Natural killer cell treated with Interleukin-12 subunit alpha and Interleukin-12 subunit beta and Interleukin-15 and Interleukin-18, amount 100 ng/mL, for 72 hours (primary cell): ENCODE measurements at regions not wholly inside any gene's neighbourhood (a gene's known extent, or its start where the extent isn't known, plus 50 kb on each side); places are given as distances from the start of the nearest gene placed in this dataset.
A peak's percentile ranks its signal among the peaks of the same experiment; 100 is the strongest.

Experiments
- ATAC-seq, 2 donors: fragments of 150-1000 bp; cut with Tn5 transposase in 1 of 2; sonication (Bioruptor Pico), chemical (Tn5 transposase) in 1 of 2; 2 replicates each; pipeline ENCODE4 v1.10.0; 2021
- DNase-seq: peaks from one replicate; pipeline ENCODE4 v3.0.0; 2022; ENCODE audit warnings: low spot score
- H3K27ac Mint-ChIP-seq, 2 donors: 1 replicate in 1 of 2; 2 replicates in 1 of 2; pipeline ENCODE4 v1.8.0; 2022; ENCODE audit warnings: mixed read lengths in 2 of 2, mild to moderate bottlenecking in 1 of 2, moderate library complexity in 1 of 2
- H3K27me3 Mint-ChIP-seq, 2 donors: 1 replicate in 1 of 2; 2 replicates in 1 of 2; pipeline ENCODE4 v1.8.0; 2022; ENCODE audit warnings: mixed read lengths in 2 of 2
- H3K36me3 Mint-ChIP-seq: one replicate; pipeline ENCODE4 v1.8.0; 2022; ENCODE audit warnings: mixed read lengths
- H3K4me1 Mint-ChIP-seq, 2 donors: 1 replicate in 1 of 2; 2 replicates in 1 of 2; pipeline ENCODE4 v1.8.0; 2022; ENCODE audit warnings: low read depth in 2 of 2, mixed read lengths in 2 of 2, mild to moderate bottlenecking in 1 of 2
- H3K4me3 Mint-ChIP-seq: one replicate; pipeline ENCODE4 v1.8.0; 2022; ENCODE audit warnings: mixed read lengths
- H3K9me3 Mint-ChIP-seq: 2 replicates; pipeline ENCODE4 v1.8.0; 2022; ENCODE audit warnings: mixed read lengths

GRCh38 chr1:5455651-5456050 lies 536.6 kb downstream of the NPHP4 start:
- Mint-ChIP-seq H3K4me1 (no peaks in the 10 kb centered on the region), H3K27ac (no peak overlapping the region), H3K36me3 (no peaks in the 10 kb centered on the region), H3K4me3 (no peak overlapping the region), H3K9me3 (no peaks in the 10 kb centered on the region), H3K27me3 (peaks cover 0 to 13% of the 10 kb centered on the region in 2 donors)
- DNase-seq (no peak), ATAC-seq (no peak)

- no peaks in the 10 kb centered on the region for H3K4me1 Mint-ChIP-seq
- H3K9me3 Mint-ChIP-seq: no peaks in the 10 kb centered on the region
- H3K4me3 Mint-ChIP-seq: no peak overlapping the region
- no peaks in the 10 kb centered on the region for H3K36me3 Mint-ChIP-seq
- H3K27me3 Mint-ChIP-seq: peaks cover 0 to 13% of the 10 kb centered on the region in 2 donors
- H3K27ac Mint-ChIP-seq: no peak overlapping the region
- DNase-seq: no peak
- no peak for ATAC-seq
Measured at GRCh38 chr1:5455056-5455455, 537.2 kb downstream of the NPHP4 start.

GRCh38 chr1:5453347-5453746 lies 538.9 kb downstream of the NPHP4 start:
- DNase-seq: no peak
- no peak overlapping the region for H3K4me3 Mint-ChIP-seq
- H3K27ac Mint-ChIP-seq: no peak overlapping the region
- H3K9me3 Mint-ChIP-seq: no peaks in the 10 kb centered on the region
- ATAC-seq: no peak
- H3K36me3 Mint-ChIP-seq: no peaks in the 10 kb centered on the region
- H3K4me1 Mint-ChIP-seq: no peaks in the 10 kb centered on the region
- peaks cover 0 to 3% of the 10 kb centered on the region in 2 donors for H3K27me3 Mint-ChIP-seq

- DNase-seq (no peak), ATAC-seq (no peak)
- no peak overlapping the region for H3K4me3 Mint-ChIP-seq
- H3K27ac Mint-ChIP-seq: no peak overlapping the region
- H3K36me3 Mint-ChIP-seq: no peaks in the 10 kb centered on the region
- no peaks in the 10 kb centered on the region for H3K9me3 Mint-ChIP-seq
- H3K4me1 Mint-ChIP-seq: no peaks in the 10 kb centered on the region
- peaks cover 0 to 2% of the 10 kb centered on the region in 2 donors for H3K27me3 Mint-ChIP-seq
Measured at GRCh38 chr1:5451671-5452070, 540.6 kb downstream of the NPHP4 start.

- no peaks in the 10 kb centered on the region for H3K4me1 Mint-ChIP-seq
- no peak overlapping the region for H3K27ac Mint-ChIP-seq
- no peak for ATAC-seq
- DNase-seq: no peak
- H3K36me3 Mint-ChIP-seq: no peaks in the 10 kb centered on the region
- H3K27me3 Mint-ChIP-seq: peaks cover 0 to 4% of the 10 kb centered on the region in 2 donors
- no peak overlapping the region for H3K4me3 Mint-ChIP-seq
- no peaks in the 10 kb centered on the region for H3K9me3 Mint-ChIP-seq
Measured at GRCh38 chr1:5448486-5448885, 543.7 kb downstream of the NPHP4 start.

GRCh38 chr1:5447503-5447960 lies 544.7 kb downstream of the NPHP4 start:
- Mint-ChIP-seq H3K27ac (no peak overlapping the region), H3K36me3 (no peaks in the 10 kb centered on the region), H3K27me3 (peaks cover 0 to 6% of the 10 kb centered on the region in 2 donors), H3K4me3 (no peak overlapping the region), H3K9me3 (no peaks in the 10 kb centered on the region), H3K4me1 (no peaks in the 10 kb centered on the region)
- DNase-seq: no peak
- ATAC-seq: no peak

GRCh38 chr1:5444396-5444795 lies 547.8 kb downstream of the NPHP4 start:
- Mint-ChIP-seq H3K4me1 (no peaks in the 10 kb centered on the region), H3K27me3 (peaks cover 5 to 16% of the 10 kb centered on the region in 2 donors), H3K9me3 (peaks cover 2% of the 10 kb centered on the region), H3K4me3 (no peak overlapping the region), H3K36me3 (peaks cover 1% of the 10 kb centered on the region), H3K27ac (no peak overlapping the region)
- DNase-seq: no peak
- no peak for ATAC-seq

GRCh38 chr1:5436808-5437207 lies 555.4 kb downstream of the NPHP4 start:
- Mint-ChIP-seq H3K27me3 (peaks cover 26 to 33% of the 10 kb centered on the region in 2 donors), H3K4me1 (no peaks in the 10 kb centered on the region), H3K27ac (no peak overlapping the region), H3K36me3 (peaks cover 15% of the 10 kb centered on the region), H3K4me3 (no peak overlapping the region), H3K9me3 (peaks cover 11% of the 10 kb centered on the region)
- ATAC-seq (no peak), DNase-seq (no peak)

- Mint-ChIP-seq H3K4me1 (no peaks in the 10 kb centered on the region), H3K27ac (no peak overlapping the region), H3K9me3 (peaks cover 11% of the 10 kb centered on the region), H3K4me3 (no peak overlapping the region), H3K36me3 (peaks cover 15% of the 10 kb centered on the region), H3K27me3 (peaks cover 22 to 44% of the 10 kb centered on the region in 2 donors)
- ATAC-seq (no peak), DNase-seq (no peak)
Measured at GRCh38 chr1:5435414-5435813, 556.8 kb downstream of the NPHP4 start.

GRCh38 chr1:5432436-5432835 lies 559.8 kb downstream of the NPHP4 start:
- ATAC-seq (no peak), DNase-seq (no peak)
- Mint-ChIP-seq H3K27me3 (peaks cover 23 to 42% of the 10 kb centered on the region in 2 donors), H3K36me3 (peaks cover 3% of the 10 kb centered on the region), H3K4me3 (no peak overlapping the region), H3K27ac (no peak overlapping the region), H3K4me1 (no peaks in the 10 kb centered on the region), H3K9me3 (peaks cover 2% of the 10 kb centered on the region)

- H3K27me3 Mint-ChIP-seq: peaks cover 20 to 38% of the 10 kb centered on the region in 2 donors
- H3K27ac Mint-ChIP-seq: no peak overlapping the region
- ATAC-seq (no peak), DNase-seq (no peak)
- no peaks in the 10 kb centered on the region for H3K36me3 Mint-ChIP-seq
- H3K4me1 Mint-ChIP-seq: no peaks in the 10 kb centered on the region
- no peak overlapping the region for H3K4me3 Mint-ChIP-seq
- no peaks in the 10 kb centered on the region for H3K9me3 Mint-ChIP-seq
Measured at GRCh38 chr1:5430911-5431697, 561.1 kb downstream of the NPHP4 start.

GRCh38 chr1:5430136-5430535 lies 562.1 kb downstream of the NPHP4 start:
- Mint-ChIP-seq H3K36me3 (no peaks in the 10 kb centered on the region), H3K27ac (no peak overlapping the region), H3K9me3 (no peaks in the 10 kb centered on the region), H3K27me3 (peaks cover 22 to 35% of the 10 kb centered on the region in 2 donors), H3K4me1 (no peaks in the 10 kb centered on the region), H3K4me3 (no peak overlapping the region)
- DNase-seq (no peak), ATAC-seq (peak in 1 of 2 donors; percentile 26)

GRCh38 chr1:5428351-5428750 lies 563.9 kb downstream of the NPHP4 start:
- H3K27me3 Mint-ChIP-seq: peaks cover 28 to 30% of the 10 kb centered on the region in 2 donors
- H3K36me3 Mint-ChIP-seq: no peaks in the 10 kb centered on the region
- no peak overlapping the region for H3K27ac Mint-ChIP-seq
- no peak overlapping the region for H3K4me3 Mint-ChIP-seq
- peaks cover under 1 to 1% of the 10 kb centered on the region in 2 donors for H3K4me1 Mint-ChIP-seq
- ATAC-seq (no peak), DNase-seq (no peak)
- H3K9me3 Mint-ChIP-seq: no peaks in the 10 kb centered on the region

GRCh38 chr1:5427026-5427613 lies 565.1 kb downstream of the NPHP4 start:
- no peak overlapping the region for H3K4me3 Mint-ChIP-seq
- H3K27me3 Mint-ChIP-seq: peaks cover 28 to 33% of the 10 kb centered on the region in 2 donors
- ATAC-seq (no peak), DNase-seq (no peak)
- no peaks in the 10 kb centered on the region for H3K9me3 Mint-ChIP-seq
- H3K27ac Mint-ChIP-seq: no peak overlapping the region
- H3K36me3 Mint-ChIP-seq: no peaks in the 10 kb centered on the region
- peaks cover 6 to 10% of the 10 kb centered on the region in 2 donors for H3K4me1 Mint-ChIP-seq
